Activated CD8-positive, alpha-beta memory T cell treated with anti-CD3 and anti-CD28 coated beads, Interleukin-2, amount 50 U/mL, for 24 hours (primary cell): ENCODE measurements at regions not wholly inside any gene's neighbourhood (a gene's known extent, or its start where the extent isn't known, plus 50 kb on each side); places are given as distances from the start of the nearest gene placed in this dataset.

ENCODE experiments used
- DNase-seq: peaks from one replicate; pipeline ENCODE4 v3.0.0-alpha.2; 2020; ENCODE audit errors: extremely low read depth

DNA sequence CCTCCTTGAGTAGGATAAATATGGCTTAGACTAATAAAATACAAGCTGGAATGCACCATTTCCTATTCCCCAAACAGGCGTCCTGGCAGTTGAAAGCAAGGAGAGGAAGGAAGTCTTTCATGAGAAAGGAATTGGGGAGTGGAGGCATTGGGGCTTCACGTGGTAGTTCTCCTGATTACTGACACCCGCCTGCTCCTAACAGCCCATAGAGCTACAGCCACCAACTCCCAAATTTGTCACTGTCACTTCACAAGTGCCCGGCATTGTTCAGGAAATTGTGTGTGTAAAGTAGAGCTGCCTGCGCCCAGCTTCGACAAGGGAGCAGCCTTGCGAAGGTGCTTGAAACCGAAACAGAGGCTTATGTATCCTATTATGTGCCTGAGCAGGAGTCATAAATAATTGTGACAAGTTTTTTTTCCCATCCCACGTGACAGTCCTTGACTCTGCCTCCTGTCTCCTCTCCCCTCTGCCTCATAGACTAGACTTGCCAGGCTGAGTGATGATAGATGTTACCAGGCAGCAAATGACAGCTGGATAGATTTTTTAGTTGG lies 301.7 kb upstream of the ZFP64 start:
- no peak for DNase-seq

DNA sequence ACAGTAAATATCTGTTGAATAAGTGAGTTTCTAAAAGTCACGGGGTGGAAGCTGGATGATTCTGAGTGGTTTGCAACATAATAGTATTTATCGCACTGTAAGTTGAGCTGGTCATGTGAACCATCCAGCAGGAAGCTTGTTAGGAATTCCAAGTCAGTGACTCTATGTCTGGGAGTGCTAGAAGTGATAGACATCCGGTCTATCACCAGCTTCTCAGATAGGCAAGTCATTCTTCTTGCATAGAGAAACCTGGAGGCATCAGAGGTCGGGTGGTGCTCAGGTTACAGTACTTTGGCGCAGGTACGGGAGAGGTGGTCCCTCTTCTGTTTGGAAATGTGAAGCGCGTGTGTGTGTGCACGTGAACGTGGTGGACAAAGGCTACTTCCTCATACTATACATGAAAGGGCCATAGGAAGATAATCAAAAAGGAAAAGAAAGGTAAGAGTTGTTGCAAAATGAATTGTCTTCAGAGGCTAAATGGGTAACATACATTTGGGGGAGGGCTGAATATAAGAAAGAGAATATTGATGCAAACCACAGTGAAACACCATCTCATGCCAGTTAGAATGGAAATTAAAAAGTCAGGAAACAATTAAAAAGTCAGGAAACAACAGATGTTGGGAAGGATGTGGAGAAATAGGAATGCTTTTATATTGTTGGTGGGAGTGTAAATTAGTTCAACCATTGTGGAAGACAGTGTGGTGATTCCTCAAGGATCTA lies 299.3 kb upstream of the ZFP64 start:
- DNase-seq = no peak

- no peak for DNase-seq
These were observed 292.9 kb upstream of the ZFP64 start for GRCh38 chr20:52484438-52484837.

DNA sequence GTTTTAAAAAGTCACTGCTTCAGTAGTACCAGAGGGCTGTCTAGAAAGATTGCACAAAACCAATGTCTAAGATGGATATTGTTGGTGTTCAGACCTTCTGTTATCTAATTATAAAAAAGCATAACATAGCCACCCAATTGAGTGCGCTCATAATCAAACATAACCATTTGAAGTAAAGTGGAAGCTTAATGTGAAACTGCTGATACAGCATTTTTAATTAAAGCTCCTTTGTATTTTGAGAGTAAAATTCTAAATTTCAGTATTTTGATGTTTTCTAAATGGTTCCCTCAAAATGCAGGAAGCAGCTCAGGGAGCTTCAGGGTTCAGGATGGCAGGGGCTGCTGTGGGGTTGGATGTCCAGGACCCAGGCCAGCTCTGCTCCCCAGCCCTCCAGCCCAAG lies 291.8 kb upstream of the ZFP64 start:
- no peak for DNase-seq

- DNase-seq = no peak
These were observed 290.5 kb upstream of the ZFP64 start for GRCh38 chr20:52482044-52482443.

- no peak for DNase-seq
These were observed 289.9 kb upstream of the ZFP64 start for GRCh38 chr20:52481443-52481842.

GRCh38 chr20:52476074-52476750 lies 284.6 kb upstream of the ZFP64 start:
- DNase-seq = no peak

GRCh38 chr20:52473186-52473585 lies 281.6 kb upstream of the ZFP64 start:
- DNase-seq = no peak

DNA sequence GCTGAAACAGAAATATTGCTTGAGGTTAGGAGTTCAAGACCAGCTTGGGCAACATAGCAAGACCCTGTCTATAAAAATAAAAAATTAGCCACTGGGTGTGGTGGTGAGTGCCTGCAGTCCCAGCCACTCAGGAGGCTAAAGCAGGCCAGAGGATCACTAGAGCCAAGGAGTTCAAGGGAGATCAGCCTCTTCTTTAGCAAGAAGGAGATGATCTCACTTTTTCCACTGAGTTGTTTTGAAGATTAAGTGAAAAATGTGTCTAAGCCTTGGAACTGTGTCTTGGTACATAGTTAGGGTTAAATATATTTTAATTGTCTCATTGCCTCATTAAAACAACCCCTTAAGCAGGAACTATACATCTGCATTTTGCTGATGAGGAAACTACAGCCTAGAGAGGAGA lies 279.0 kb upstream of the ZFP64 start:
- DNase-seq = no peak

GRCh38 chr20:52469128-52469527 lies 277.5 kb upstream of the ZFP64 start:
- no peak for DNase-seq

DNA sequence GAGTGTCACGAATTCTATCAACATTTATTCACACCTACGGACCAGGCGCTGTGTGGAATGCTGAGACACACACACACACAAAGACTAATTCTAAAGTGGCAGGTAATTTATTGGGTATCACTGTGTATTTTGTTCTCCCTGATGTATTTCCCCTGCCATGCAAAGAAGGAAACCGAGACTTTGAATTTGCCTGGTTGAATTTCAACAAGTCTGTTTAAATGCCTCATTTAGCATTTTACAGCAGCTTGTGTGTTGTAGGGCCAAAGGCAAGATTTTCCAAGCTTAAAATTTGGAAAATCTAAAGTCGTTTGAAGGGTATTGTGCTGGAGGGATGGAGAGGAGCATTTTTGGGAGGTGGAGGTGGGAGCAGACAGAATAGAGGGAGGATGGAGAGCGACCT lies 274.4 kb upstream of the ZFP64 start:
- no peak for DNase-seq

GRCh38 chr20:52461582-52461981 lies 270.0 kb upstream of the ZFP64 start:
- no peak for DNase-seq

- no peak for DNase-seq
These were observed 267.6 kb upstream of the ZFP64 start for GRCh38 chr20:52459150-52459549.

DNA sequence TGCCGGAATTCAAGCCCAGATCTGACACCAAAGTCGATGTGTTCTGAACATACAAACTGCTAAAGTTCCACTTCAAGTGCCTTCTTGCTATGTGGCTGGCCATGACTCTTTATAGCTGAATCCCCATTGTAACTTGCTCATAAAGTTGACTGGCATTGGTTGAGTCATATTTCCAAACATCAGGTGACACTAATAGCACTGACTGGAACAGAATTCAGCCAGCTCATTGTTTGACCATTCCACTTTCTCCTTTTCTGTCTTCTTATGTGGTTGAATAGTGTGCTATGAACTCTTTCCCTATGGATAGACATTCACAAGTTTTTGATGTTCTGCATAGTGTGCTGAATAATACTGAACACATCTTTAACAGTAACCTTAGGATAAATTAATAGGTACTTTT lies 266.2 kb upstream of the ZFP64 start:
- DNase-seq = no peak

DNA sequence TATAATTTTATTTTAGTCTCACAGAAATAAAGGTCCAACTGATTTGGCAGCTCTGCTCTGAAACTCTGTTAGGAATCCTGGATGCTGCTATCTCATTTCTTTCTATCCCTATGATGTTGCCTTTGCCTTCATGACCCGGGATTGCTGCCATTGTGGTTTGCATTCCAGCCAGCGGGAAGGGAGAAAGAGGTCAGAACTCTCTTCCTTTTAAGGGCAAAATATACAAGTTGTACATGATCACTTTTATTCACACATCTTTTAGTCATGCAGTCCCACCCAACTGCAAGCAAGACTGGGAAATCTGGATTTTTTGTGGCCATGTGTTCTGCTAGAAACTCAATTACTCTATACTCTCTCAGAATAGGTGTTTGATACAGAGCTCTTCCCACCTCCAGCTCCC lies 263.1 kb upstream of the ZFP64 start:
- DNase-seq = no peak

DNA sequence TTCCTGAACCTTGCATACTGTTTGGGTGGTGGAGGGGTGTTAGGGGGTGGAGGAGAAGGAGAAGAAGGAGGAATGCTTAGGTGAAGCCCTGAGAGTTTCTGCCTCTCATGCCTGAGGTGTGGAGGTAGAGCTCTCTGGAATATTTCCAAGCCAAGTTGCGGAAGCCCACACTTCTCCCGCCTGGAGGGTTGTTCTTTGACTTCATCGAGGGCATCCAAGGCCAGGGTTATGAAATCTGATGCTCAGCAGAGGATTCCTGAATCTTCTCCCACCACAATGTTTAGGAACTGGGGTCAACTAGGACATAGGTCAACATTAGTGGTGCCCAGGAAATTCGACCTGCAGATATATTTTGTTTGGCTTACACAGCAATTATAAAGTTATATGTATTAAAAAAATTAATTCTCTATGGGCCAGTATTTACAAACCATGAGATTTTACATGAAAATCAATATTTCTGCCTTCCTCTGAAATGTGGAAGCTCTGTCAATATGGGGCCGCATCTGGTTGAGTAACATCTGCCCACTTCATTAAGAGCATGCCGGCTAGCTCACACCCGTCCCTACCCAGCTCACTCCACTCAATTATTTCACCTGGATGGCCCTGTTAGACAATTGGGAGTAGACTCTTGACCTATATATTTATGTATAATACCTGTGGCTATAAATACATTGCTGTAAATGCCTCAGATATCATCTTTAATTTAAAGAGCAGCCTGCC lies 257.1 kb upstream of the ZFP64 start:
- DNase-seq = no peak

DNA sequence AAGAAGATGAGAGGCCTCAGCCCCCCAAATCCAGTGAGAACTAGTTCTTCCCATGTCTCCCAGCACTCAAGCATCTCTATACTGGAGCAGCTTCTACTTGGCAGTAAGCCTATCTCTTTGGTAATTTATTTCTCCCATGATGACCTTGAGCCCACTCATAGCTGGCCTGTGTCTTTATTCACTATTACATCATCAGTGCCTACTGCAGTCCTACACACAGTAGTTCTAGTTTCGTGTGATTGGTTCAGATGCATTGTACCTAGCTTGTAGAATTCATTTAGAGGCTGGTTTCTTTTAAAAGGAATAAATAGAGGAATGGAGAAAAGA lies 255.6 kb upstream of the ZFP64 start:
- DNase-seq = no peak

DNA sequence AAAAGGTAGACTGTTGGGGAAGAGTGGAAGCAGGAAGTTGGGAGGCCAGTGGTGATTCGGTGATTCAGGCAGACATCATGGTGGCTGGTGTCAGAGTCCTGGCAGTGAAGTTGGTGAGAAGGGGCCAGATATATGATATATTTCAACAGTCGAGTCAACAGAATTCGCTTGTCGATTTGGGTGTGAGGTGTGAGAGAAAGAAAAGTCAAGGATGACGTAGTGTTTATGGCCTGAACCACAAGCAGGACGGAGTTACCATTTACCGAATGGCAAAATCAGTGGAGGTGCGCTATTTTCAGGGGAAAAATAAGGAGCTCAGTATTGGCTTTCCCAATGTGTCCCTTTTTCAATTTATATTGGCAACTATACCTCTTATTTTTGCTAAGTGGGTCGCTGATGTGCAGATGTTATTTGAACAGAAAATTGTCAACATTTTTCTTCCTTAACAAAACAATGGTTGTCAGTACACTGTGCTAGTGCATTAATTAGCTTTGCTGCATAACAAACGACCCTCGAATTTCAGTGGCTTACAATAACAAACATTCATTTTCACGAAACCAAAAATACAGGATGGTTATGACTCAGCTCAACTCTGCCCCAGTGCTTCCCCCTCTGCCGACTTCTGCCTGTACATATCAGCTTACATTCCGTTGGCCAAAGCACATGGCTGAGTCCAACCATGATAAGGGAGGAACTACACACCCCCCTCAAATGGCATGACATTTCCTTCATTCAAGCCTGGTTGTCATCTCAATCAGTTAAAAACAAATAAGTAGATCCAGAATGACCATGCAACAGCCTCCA lies 255.0 kb upstream of the ZFP64 start:
- no peak for DNase-seq

DNA sequence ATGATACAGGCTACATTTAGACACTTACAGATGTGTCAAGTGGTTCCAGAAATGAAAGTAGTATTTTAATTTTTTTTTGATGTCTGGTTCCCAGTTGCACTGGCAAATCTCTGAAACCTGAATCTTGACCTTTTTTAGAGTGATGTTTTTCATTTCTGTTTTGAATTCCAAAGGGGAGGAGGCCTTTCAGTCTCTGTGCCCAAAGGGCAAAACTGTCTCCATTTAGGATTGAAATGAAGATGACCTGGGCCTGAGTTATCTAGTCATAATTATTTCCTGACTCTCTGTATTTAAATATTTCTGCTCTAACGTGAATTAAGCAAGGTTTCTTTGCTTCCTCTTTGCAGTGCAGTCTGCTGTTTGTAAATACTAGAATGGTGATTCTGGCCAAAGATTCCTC lies 252.9 kb upstream of the ZFP64 start:
- no peak for DNase-seq

- no peak for DNase-seq
These were observed 252.3 kb upstream of the ZFP64 start for GRCh38 chr20:52443874-52444273.

- DNase-seq = no peak
These were observed 250.1 kb upstream of the ZFP64 start for GRCh38 chr20:52441710-52442109.

DNA sequence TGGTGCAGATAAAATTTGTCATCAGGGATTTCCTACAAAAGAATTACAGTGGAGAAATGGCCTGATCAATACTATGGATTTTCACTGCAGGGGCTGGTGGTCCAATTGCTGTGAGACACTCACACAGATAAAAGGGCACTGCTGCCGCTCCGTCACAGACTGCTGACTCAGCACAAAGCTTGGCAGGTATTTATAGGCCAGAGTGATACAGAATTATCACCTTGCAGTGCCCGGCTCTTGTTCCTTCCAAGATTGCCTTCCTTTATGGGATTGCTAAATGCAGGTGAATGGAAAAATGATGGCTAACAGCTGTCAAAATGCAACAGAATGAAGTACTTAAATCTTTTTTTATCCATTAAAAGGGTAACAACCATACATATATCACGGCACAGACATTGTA lies 247.8 kb upstream of the ZFP64 start:
- DNase-seq = no peak
